Right renal cortex interstitium (tissue), 3 donors: ENCODE measurements at regions not wholly inside any gene's neighbourhood (a gene's known extent, or its start where the extent isn't known, plus 50 kb on each side); places are given as distances from the start of the nearest gene placed in this dataset.

Experiments used
- DNase-seq, 3 donors: peaks; one replicate each; pipeline ENCODE4 v3.0.0-alpha.2; 2013; ENCODE audit warnings: low read depth in 3 of 3, low spot score in 2 of 3

GRCh38 chr21:26412885-26413284, 160.2 kb downstream of the CYYR1 start:
- no peak for DNase-seq

DNA sequence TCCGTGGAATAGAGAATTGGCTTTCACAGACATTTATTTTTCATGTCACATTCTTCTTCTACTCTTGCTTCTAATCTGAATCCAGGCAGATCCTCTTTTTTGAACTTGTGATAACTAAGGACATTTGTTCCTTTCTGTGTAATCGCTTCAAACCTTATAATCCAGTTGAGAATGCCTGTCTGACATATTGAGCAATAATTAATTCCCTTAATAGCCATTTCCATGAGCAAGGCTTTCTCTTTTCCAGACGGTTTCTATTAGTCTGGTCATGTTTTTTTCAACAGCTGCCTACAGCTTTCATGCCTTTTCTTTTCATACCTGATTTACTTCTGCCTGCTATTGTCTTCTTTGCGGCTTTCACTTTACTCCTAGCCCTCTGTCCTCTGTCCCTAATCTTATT, 163.4 kb downstream of the CYYR1 start:
- DNase-seq: no peak

DNA sequence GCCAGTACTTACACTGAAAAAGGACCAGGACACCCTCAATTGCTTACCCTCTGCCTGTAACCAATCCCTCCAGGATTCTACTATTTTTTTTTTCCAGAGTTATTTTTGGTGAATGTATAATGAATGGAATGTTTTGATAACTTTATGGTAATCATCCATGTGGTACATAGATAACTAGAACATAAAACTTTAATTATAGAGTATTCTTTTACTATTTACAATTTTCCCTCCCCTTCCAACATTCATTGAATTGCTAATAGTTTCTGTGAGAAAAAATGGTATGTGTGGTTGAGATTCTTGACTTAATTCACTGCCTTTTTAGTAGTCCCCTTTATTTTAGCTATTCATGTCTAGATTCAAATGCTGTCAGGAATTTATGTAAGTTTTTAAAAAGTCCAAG, 164.6 kb downstream of the CYYR1 start:
- DNase-seq: no peak

DNA sequence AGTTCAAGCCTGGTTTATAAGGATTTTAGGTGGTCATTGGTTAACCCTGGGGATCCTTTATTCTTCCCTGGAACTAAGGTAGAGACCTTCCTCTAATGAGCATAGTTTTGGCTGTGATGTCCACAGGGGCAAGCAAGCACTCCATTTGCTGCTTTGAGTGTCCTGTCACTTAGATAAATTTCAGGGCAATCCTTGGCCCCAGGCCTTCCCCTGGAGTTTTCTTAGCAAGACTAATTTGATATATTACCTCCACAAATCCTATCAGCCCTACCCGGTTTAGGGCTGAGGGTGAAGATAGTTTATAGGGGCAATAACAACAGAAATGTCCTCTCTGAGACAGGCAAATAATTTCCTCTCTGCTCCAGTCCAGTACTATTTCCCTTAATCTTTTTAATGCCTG, 166.6 kb downstream of the CYYR1 start:
- no peak for DNase-seq

GRCh38 chr21:26405735-26406361, 167.2 kb downstream of the CYYR1 start:
- peak in 1 of 3 donors; percentile 21 for DNase-seq

DNA sequence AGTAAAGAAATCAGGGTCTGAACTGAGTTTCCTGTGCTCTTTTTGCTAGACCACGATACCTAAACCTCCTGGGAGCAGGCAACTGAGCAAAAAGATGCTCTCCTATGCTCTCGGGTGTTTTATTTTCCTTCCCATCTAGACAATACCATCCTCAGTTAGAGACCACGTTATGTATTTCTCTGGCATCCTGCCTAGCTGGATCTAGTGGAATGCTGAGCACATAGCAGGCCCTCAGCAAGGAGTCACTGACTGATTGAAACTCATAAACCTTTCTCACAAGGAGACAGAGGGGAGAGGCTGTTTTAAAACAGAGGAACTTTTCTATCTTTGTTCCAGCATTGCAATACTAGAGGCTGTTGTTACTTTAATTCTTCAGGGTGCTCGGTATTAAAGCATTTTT, 168.0 kb downstream of the CYYR1 start:
- no peak for DNase-seq

GRCh38 chr21:26404288-26404687, 168.8 kb downstream of the CYYR1 start:
- no peak for DNase-seq

DNA sequence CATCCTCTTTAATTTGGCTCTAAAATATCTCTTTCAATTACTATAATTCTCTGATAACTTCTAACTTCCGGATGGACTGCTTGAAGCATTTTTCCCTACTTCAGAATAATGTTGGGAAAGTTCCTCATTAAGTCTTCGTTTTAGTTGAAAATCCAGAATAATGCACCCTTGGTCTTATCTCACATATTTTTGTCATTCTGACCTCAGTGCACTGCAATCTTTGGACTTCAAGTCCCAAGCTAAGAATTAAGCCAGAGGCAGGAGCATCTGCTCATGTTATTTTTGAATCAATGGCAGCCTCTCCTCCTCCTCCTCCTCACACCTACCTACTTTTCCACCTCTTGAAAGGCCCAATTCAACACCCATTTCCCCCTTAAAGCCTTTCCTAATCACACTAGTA, 169.8 kb downstream of the CYYR1 start:
- DNase-seq: no peak

DNA sequence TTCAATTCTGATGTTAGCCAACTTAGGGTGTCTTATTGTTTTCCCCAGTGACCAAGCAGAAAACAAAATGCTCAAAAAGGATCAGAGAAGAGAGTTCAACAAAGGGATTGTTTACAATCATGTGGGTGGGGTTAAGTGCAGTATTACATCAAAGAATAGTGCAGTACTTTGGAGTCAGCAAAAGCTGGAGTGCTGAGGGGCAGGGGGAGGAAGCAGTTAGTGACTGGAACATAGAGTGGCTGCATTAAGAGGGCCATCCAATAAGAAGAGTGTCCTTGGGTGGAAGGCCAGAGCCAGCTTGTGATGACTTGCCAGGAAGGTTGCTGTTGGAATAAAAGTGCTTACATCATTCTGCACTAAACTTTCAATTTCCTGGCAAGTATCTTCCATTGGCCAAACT, 175.5 kb downstream of the CYYR1 start:
- DNase-seq: no peak

DNA sequence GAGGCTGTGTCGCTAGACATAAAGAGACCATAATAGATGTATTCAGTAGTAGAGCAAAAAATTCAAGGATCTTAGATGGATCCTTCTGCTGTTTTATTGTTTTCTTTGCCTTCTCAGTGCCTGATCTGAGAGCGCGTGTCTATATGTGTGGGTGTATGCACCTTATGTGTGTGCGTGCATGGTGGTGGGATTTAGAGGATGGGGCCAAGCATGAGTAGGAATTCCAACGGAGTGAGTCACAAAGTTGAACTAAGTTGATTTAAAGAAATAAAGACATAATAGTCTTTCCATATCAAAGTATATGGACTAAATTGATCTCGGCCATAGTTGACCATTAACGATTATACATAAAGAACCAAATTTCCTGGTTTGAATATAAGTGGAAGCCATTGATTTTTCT, 178.7 kb downstream of the CYYR1 start:
- DNase-seq: no peak

DNA sequence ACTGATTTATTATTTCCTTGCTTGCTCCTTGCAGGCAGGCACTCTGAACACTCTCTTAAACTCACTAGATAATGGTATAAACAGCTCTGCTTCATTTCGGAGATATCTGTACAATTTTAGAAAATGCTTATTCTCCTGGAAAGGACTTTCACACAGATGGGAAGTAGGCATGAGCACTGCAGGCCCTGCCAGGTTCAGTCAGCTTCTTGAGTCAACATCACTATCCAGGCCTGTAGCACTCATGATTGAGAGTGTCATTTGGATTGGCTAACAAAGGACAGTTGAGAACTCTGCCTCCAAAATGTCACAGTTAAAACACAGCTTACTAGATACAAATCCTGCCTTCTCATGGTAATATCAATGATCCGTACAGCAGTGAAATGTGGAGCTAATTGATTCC, 181.9 kb downstream of the CYYR1 start:
- DNase-seq: no peak

- no peak for DNase-seq
Observed at GRCh38 chr21:26389971-26390641, 183.0 kb downstream of the CYYR1 start.

DNA sequence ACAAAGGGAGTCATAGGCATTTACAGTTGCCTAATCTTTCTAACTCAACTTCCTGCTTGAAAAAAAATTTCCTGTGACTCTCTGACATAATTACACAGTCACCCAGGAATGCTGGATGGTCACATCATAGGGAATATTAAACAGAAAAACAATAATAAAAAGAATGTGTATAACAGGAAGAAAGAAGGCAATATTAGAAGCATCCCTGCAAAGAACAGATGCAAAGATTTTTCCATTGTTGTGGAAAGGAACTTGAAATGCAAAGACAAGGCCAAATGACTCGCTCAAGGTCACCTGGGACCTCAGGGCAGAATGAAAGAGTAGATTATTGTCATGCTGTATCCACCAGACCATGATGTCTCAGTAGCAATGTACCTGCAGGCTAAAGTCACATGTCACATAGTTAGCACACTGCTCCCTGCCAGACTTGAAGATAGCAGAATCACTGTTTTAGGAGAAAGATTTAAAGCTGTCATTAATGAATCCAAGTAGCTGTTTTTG, 184.3 kb downstream of the CYYR1 start:
- no peak for DNase-seq

DNA sequence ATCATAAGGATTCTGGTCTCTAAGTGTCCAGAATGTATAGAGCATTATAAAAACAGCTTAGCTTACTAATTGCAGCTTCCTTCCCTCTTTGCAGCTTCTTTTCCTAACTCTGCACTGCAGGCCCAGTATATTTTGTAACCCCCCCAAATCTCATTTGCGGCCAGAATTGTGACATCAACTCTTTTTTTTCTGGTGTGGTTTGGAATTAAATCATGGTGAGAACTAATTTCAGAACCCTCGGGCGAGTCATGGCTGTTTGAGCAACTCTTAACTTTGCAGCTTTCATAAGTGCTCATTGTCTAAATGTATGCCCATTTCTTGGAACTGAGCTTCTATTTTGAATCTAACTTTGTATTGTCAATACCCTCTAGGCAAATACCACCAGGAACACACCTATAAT, 187.4 kb downstream of the CYYR1 start:
- no peak for DNase-seq

- no peak for DNase-seq
Observed at GRCh38 chr21:26379561-26379960, 193.5 kb downstream of the CYYR1 start.

DNA sequence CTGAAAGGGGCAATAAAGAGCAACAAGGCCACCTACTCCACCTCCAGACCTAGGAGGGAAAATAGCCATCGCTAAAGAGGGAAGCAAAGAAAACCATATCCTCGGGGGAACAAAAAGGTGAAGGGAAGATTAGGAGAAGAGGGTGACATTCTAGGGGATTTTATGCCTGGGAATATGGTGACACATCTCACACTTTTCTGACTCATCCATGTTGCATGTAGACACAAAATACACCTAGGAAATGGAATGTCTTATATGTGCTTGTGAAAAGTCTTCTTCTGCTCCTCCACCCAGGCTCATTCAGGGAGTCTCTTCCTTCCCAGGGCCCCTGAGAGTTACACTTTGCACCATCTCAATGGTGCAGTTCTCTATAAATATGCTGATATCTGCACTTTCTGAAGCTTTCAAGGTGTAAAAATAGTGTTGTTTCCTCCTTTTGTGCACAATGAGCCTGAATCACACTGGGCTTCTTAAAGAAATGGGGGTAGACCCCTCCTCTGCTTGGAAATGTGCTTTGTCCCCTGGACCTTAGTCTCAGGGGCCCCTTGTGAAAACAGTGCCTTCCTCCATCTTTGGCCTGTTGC, 195.9 kb downstream of the CYYR1 start:
- DNase-seq: no peak

DNA sequence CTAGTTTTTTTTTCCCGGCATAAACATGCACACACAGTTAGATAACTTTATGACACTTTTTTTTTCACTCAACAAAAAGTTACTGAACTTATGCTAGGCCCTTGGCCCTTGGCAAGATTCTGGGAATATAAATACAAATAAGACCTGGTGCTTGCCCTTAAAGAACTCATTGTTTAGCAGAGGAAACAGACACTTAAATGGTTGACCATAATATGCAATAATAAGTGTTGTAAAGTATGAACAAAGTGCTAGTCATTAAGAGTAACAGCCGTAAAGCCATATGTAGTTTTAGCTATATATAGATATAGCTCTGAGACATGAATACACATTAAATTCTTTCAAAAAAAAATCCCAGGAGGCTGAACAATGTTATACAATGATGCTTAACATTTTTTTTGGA, 198.3 kb downstream of the CYYR1 start:
- no peak for DNase-seq

- DNase-seq: no peak
Observed at GRCh38 chr21:26368591-26369320, 198.2 kb upstream of the APP start.

DNA sequence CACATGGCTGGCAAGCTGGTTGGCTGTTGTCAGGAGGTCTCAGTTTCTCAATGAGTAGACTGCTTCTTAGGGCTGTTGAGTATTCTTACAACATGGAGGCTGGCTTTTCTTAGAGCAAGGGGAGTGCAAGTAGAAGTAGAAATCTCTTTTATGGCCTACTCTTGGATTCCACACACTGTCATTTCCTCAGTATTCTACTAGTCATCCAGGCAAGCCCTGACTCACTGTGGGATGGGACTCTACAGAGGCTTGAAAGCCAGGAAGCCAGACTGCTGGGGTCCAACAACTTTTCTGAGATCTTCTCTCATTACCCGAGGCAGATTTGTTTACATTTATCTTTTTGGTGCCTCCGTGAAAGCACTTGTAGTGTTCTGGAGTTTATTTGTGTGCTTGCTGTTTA, 196.2 kb upstream of the APP start:
- DNase-seq: no peak

- DNase-seq: no peak
Observed at GRCh38 chr21:26365849-26366248, 195.3 kb upstream of the APP start.

DNA sequence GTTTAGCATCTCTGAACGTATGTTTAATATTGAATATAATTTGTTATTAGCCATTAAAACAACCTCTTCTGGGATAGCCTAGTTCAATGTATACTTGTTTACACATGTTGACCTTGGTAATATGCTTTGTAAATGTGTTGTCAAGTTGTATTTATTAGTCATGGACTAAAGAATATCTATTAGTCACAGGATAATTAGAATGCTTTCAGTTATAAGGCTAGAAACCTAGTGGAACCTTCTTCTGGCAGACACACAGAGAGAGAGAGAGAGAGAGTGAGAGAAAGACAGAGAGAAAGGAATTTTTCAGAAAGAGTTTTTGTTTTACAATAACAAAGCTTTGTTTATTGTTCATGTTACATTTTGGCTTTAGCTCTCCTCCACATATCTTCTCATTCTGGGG, 181.1 kb upstream of the APP start:
- no peak for DNase-seq

DNA sequence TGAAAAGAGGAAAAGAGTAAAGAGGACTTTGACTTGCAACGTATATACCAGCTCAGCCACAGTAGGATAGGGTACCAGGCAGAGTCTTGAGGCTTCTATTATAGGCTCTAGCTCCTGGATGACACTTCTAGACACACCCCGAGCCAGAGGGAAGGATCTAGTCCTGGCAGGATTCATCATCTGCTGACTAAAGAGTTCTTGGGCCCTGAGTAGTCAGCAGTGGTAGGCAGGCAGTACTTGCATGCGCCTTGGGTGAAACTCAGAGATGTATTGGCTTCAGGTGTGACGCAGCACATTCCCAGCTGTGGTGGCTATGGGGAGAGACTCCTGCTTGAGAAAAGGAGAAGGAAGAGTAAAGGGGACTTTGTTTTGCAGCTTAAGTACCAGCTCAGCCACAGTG, 162.3 kb upstream of the APP start:
- no peak for DNase-seq
